ENCODE measurements at regions not wholly inside any gene's neighbourhood (a gene's known extent, or its start where the extent isn't known, plus 50 kb on each side); places are given as distances from the start of the nearest gene placed in this dataset.

GRCh38 chr2:12277241-12278034, 439.3 kb upstream of the TRIB2 start:
- no peak for TF ChIP-seq CTCF (IDR thresholded peaks at IDR 0.05; ENCODE audit: low read depth, low read length)
- TF ChIP-seq EZH2phosphoT487 (IDR thresholded peaks at IDR 0.05; ENCODE audit: low read depth), result no peak
